DOHH2 (cell line): ENCODE measurements at regions not wholly inside any gene's neighbourhood (a gene's known extent, or its start where the extent isn't known, plus 50 kb on each side); places are given as distances from the start of the nearest gene placed in this dataset.

Source experiments
- H3F3A ChIP-seq: fragments of 200-600 bp; sonication (generic), shearing (Covaris generic); 2 replicates; pipeline ENCODE4 v1.6.0; 2016; ENCODE audit warnings: antibody characterized with exemption, mild to moderate bottlenecking; ENCODE audit not compliant: control insufficient read depth, insufficient read depth
- H3K27ac ChIP-seq: fragments of 200-600 bp; sonication (generic); 2 replicates; pipeline ENCODE4 v1.5.1; 2014; ENCODE audit warnings: low read depth, mild to moderate bottlenecking, low read length, moderate library complexity
- H3K27me3 ChIP-seq: fragments of 200-600 bp; sonication (generic); 2 replicates; pipeline ENCODE4 v1.6.1; 2014; ENCODE audit warnings: mild to moderate bottlenecking, low read length, mixed read lengths; ENCODE audit not compliant: control insufficient read depth
- H3K36me3 ChIP-seq: fragments of 200-600 bp; sonication (generic); 2 replicates; pipeline ENCODE4 v1.6.1; 2014; ENCODE audit warnings: mild to moderate bottlenecking, low read length, moderate library complexity, mixed read lengths; ENCODE audit not compliant: control insufficient read depth
- H3K4me1 ChIP-seq: fragments of 200-600 bp; sonication (generic); 2 replicates; pipeline ENCODE4 v1.6.1; 2014; ENCODE audit warnings: mild to moderate bottlenecking, low read length, mixed read lengths; ENCODE audit not compliant: control insufficient read depth
- H3K4me2 ChIP-seq: fragments of 200-600 bp; sonication (generic); 2 replicates; pipeline ENCODE4 v1.6.0; 2014; ENCODE audit warnings: mild to moderate bottlenecking, low read length, moderate library complexity
- H3K4me3 ChIP-seq: fragments of 200-600 bp; sonication (generic); 2 replicates; pipeline ENCODE4 v1.5.1; 2014; ENCODE audit warnings: mild to moderate bottlenecking, low read length, mixed read lengths
- H3K79me2 ChIP-seq: fragments of 200-600 bp; sonication (generic); 2 replicates; pipeline ENCODE4 v1.6.1; 2014; ENCODE audit warnings: mild to moderate bottlenecking, low read length, mixed read lengths; ENCODE audit not compliant: control insufficient read depth
- H3K9me2 ChIP-seq: fragments of 200-600 bp; sonication (generic); replicated peaks from 2 replicates; pipeline ENCODE4 v1.6.1; 2014; ENCODE audit warnings: mild to moderate bottlenecking, low read length, mixed read lengths; ENCODE audit not compliant: control insufficient read depth
- H3K9me3 ChIP-seq: fragments of 200-600 bp; sonication (generic); 2 replicates; pipeline ENCODE4 v1.6.1; 2014; ENCODE audit warnings: antibody characterized with exemption, low read length, mixed read lengths; ENCODE audit not compliant: control insufficient read depth, insufficient read depth
- H4K20me1 ChIP-seq: fragments of 200-600 bp; sonication (generic); 2 replicates; pipeline ENCODE4 v1.6.0; 2014; ENCODE audit warnings: low read depth, mild to moderate bottlenecking, antibody characterized with exemption, low read length, moderate library complexity; ENCODE audit not compliant: control insufficient read depth, insufficient read depth
- CTCF ChIP-seq: fragments of 200-600 bp; sonication (generic); IDR thresholded peaks from one replicate; pipeline ENCODE4 v1.5.1; 2014; ENCODE audit warnings: antibody characterized with exemption, mild to moderate bottlenecking, low read depth, low read length; ENCODE audit not compliant: poor library complexity, severe bottlenecking
- EZH2phosphoT487 ChIP-seq: fragments of 200-600 bp; sonication (generic); IDR thresholded peaks from 2 replicates; pipeline ENCODE4 v1.6.1; 2017; ENCODE audit warnings: borderline replicate concordance, mild to moderate bottlenecking, antibody characterized with exemption, low read length, moderate library complexity, mixed read lengths

DNA sequence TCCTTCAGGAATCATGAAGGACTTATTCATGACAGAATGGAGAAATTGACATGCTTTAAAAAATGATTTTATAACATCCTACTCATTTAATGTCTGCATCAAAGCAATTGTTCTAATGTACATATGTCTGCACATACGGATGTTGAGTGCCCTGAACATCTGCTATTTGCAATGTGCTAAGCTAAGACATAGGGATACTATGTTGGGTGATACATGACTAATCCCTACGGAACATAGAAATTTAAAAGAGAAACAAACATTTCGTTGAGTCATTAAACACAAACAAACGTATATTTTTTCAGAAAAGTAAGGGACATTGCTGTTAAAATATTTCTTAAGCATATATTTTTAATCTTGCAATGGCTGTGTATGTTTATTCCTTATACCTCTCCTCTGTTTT is 686.5 kb upstream of the ADAMTS16 start:
- Histone ChIP-seq H3K27me3 (no peaks in the 10 kb centered on the region), H3K9me3 (no peaks in the 10 kb centered on the region), H3K4me2 (no peak overlapping the region), H3K9me2 (no peaks in the 10 kb centered on the region), H3K4me1 (no peaks in the 10 kb centered on the region), H3K79me2 (no peaks in the 10 kb centered on the region), H3K36me3 (no peaks in the 10 kb centered on the region), H3K4me3 (no peak overlapping the region), H3K27ac (no peak overlapping the region), H3F3A (no peaks in the 10 kb centered on the region), H4K20me1 (no peaks in the 10 kb centered on the region)
- TF ChIP-seq CTCF (no peak), EZH2phosphoT487 (no peak)

DNA sequence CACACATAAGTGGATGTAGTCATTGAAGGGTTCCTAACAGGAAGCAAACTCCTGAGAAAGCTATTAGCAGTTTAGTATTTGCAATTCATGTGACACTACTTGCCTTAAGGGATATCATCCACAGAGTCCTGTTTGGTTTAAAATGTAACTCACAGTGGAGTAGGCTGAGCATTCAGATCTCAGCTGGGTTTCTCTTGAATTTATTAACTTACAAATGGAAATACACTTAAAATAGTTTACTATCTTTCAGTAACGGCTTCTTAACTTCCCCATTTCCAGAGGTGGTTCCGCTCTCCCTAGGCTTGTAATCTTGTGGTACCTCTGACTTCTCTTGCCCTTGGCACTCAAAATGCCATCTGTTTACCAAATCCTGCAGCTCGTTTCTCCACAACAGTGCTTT is 660.7 kb upstream of the ADAMTS16 start:
- no peaks in the 10 kb centered on the region for H3K9me2 ChIP-seq

DNA sequence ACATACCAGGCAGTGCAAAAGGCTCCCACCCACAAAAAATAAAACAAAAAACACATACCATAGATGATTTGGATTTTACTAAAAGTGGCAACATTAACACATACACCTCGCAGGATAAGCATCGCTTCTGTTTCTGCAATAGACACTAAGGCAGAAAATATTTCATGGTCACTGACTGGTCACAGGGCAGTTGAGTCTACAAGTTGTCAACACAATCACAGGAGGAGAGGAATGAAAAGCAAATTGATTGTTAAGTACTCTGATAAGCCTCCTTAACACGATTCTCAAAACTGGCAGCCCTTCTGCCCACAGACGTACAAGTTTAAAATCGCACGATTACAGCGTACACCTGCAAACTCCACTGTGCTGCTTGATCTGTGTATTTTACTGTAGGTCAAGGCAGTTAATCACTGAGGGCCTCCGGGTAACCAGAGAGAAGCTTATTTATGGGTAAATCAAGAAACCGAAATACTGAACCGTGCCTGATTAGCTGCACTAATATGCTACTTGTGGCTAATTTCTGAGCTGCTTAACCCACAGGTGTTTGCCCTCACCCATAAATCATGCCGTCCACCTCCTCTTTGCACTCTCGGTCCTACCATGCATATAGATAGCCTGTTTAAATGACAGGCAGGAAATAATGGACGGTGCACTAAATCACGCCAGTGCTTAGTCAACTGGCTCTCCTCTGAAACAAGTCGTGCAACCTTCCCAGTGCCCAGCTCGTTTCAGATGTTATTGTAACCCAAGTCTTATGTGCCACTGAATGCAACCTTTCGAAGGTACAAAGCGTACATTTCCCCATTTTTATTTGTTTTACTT is 659.4 kb upstream of the ADAMTS16 start:
- no peaks in the 10 kb centered on the region for H4K20me1 ChIP-seq
- H3K9me3 ChIP-seq: no peaks in the 10 kb centered on the region
- no peak overlapping the region for H3K4me3 ChIP-seq
- TF ChIP-seq EZH2phosphoT487: no peak
- no peak for TF ChIP-seq CTCF
- no peaks in the 10 kb centered on the region for H3K79me2 ChIP-seq
- H3K36me3 ChIP-seq: no peaks in the 10 kb centered on the region
- no peaks in the 10 kb centered on the region for H3K4me1 ChIP-seq
- no peak overlapping the region for H3K4me2 ChIP-seq
- H3F3A ChIP-seq: no peaks in the 10 kb centered on the region
- H3K27ac ChIP-seq: no peak overlapping the region
- H3K27me3 ChIP-seq: no peaks in the 10 kb centered on the region
- no peaks in the 10 kb centered on the region for H3K9me2 ChIP-seq

More for the DNA sequence above, 660.7 kb upstream of the ADAMTS16 start:
- Histone ChIP-seq H3K79me2 (no peaks in the 10 kb centered on the region), H3F3A (no peaks in the 10 kb centered on the region), H3K4me1 (no peaks in the 10 kb centered on the region), H3K9me3 (no peaks in the 10 kb centered on the region), H3K27ac (no peak overlapping the region), H3K4me2 (no peak overlapping the region), H3K4me3 (no peak overlapping the region), H4K20me1 (no peaks in the 10 kb centered on the region), H3K36me3 (no peaks in the 10 kb centered on the region), H3K27me3 (no peaks in the 10 kb centered on the region)
- no peak for TF ChIP-seq EZH2phosphoT487
- no peak for TF ChIP-seq CTCF
